ENCODE measurements at regions not wholly inside any gene's neighbourhood (a gene's known extent, or its start where the extent isn't known, plus 50 kb on each side); places are given as distances from the start of the nearest gene placed in this dataset.

GRCh38 chr16:52386694-52387093 lies 160.2 kb downstream of the TOX3 start:
- peaks cover 8% of the 10 kb centered on the region for H3K9me3 Mint-ChIP-seq
- intact Hi-C loops (cut with micrococcal nuclease): no loop called here
- no peaks in the 10 kb centered on the region for H3K36me3 Mint-ChIP-seq (ENCODE audit: low read depth)
- no peak for DNase-seq
- H3K27me3 Mint-ChIP-seq (ENCODE audit: low read depth): no peaks in the 10 kb centered on the region
- no peaks in the 10 kb centered on the region for H3K4me1 Mint-ChIP-seq (ENCODE audit: low read depth)
- no peak overlapping the region for H3K4me3 Mint-ChIP-seq
- CTCF ChIA-PET: no interaction called here
- no peak overlapping the region for H3K27ac Mint-ChIP-seq

- H3K4me1 Mint-ChIP-seq (ENCODE audit: low read depth): no peaks in the 10 kb centered on the region
- no peaks in the 10 kb centered on the region for H3K27me3 Mint-ChIP-seq (ENCODE audit: low read depth)
- DNase-seq: no peak
- H3K9me3 Mint-ChIP-seq: peaks cover 5% of the 10 kb centered on the region
- no peak overlapping the region for H3K4me3 Mint-ChIP-seq
- no peaks in the 10 kb centered on the region for H3K36me3 Mint-ChIP-seq (ENCODE audit: low read depth)
- no peak overlapping the region for H3K27ac Mint-ChIP-seq
- intact Hi-C loops (cut with micrococcal nuclease): no loop called here
- CTCF ChIA-PET: no interaction called here
Observed at GRCh38 chr16:52384378-52384777, 162.6 kb downstream of the TOX3 start.

GRCh38 chr16:52383640-52384292 lies 163.2 kb downstream of the TOX3 start:
- Mint-ChIP-seq H3K27me3 (ENCODE audit: low read depth) (no peaks in the 10 kb centered on the region), H3K9me3 (peaks cover 5% of the 10 kb centered on the region), H3K27ac (no peak overlapping the region), H3K4me1 (ENCODE audit: low read depth) (no peaks in the 10 kb centered on the region), H3K36me3 (ENCODE audit: low read depth) (no peaks in the 10 kb centered on the region), H3K4me3 (no peak overlapping the region)
- DNase-seq: no peak
- CTCF ChIA-PET: no interaction called here
- intact Hi-C loops (cut with micrococcal nuclease): no loop called here

GRCh38 chr16:52383119-52383518 lies 163.8 kb downstream of the TOX3 start:
- no peaks in the 10 kb centered on the region for H3K4me1 Mint-ChIP-seq (ENCODE audit: low read depth)
- H3K4me3 Mint-ChIP-seq: no peak overlapping the region
- peaks cover 5% of the 10 kb centered on the region for H3K9me3 Mint-ChIP-seq
- CTCF ChIA-PET: no interaction called here
- no peak for DNase-seq
- no peaks in the 10 kb centered on the region for H3K36me3 Mint-ChIP-seq (ENCODE audit: low read depth)
- intact Hi-C loops (cut with micrococcal nuclease): no loop called here
- no peak overlapping the region for H3K27ac Mint-ChIP-seq
- H3K27me3 Mint-ChIP-seq (ENCODE audit: low read depth): no peaks in the 10 kb centered on the region

- H3K36me3 Mint-ChIP-seq (ENCODE audit: low read depth): no peaks in the 10 kb centered on the region
- intact Hi-C loops (cut with micrococcal nuclease): no loop called here
- no peaks in the 10 kb centered on the region for H3K4me1 Mint-ChIP-seq (ENCODE audit: low read depth)
- no peaks in the 10 kb centered on the region for H3K27me3 Mint-ChIP-seq (ENCODE audit: low read depth)
- H3K27ac Mint-ChIP-seq: no peak overlapping the region
- CTCF ChIA-PET: no interaction called here
- peaks cover 2% of the 10 kb centered on the region for H3K9me3 Mint-ChIP-seq
- H3K4me3 Mint-ChIP-seq: no peak overlapping the region
- no peak for DNase-seq
Observed at GRCh38 chr16:52379551-52379950, 167.4 kb downstream of the TOX3 start.

- intact Hi-C loops (cut with micrococcal nuclease): no loop called here
- no peak overlapping the region for H3K4me3 Mint-ChIP-seq
- no peak overlapping the region for H3K27ac Mint-ChIP-seq
- H3K4me1 Mint-ChIP-seq (ENCODE audit: low read depth): no peaks in the 10 kb centered on the region
- CTCF ChIA-PET: no interaction called here
- no peaks in the 10 kb centered on the region for H3K36me3 Mint-ChIP-seq (ENCODE audit: low read depth)
- H3K27me3 Mint-ChIP-seq (ENCODE audit: low read depth): no peaks in the 10 kb centered on the region
- H3K9me3 Mint-ChIP-seq: peaks cover 4% of the 10 kb centered on the region
- DNase-seq: no peak
Observed at GRCh38 chr16:52376676-52377280, 170.2 kb downstream of the TOX3 start.

GRCh38 chr16:52372313-52372712 lies 174.6 kb downstream of the TOX3 start:
- no peaks in the 10 kb centered on the region for H3K27me3 Mint-ChIP-seq (ENCODE audit: low read depth)
- no peak for DNase-seq
- H3K36me3 Mint-ChIP-seq (ENCODE audit: low read depth): no peaks in the 10 kb centered on the region
- H3K9me3 Mint-ChIP-seq: peaks cover 4% of the 10 kb centered on the region
- CTCF ChIA-PET: no interaction called here
- no peaks in the 10 kb centered on the region for H3K4me1 Mint-ChIP-seq (ENCODE audit: low read depth)
- intact Hi-C loops (cut with micrococcal nuclease): no loop called here
- H3K4me3 Mint-ChIP-seq: no peak overlapping the region
- H3K27ac Mint-ChIP-seq: no peak overlapping the region

- peaks cover 6% of the 10 kb centered on the region for H3K9me3 Mint-ChIP-seq
- no peak overlapping the region for H3K4me3 Mint-ChIP-seq
- no peaks in the 10 kb centered on the region for H3K27me3 Mint-ChIP-seq (ENCODE audit: low read depth)
- CTCF ChIA-PET: no interaction called here
- H3K27ac Mint-ChIP-seq: no peak overlapping the region
- intact Hi-C loops (cut with micrococcal nuclease): no loop called here
- H3K4me1 Mint-ChIP-seq (ENCODE audit: low read depth): no peaks in the 10 kb centered on the region
- no peaks in the 10 kb centered on the region for H3K36me3 Mint-ChIP-seq (ENCODE audit: low read depth)
- no peak for DNase-seq
Observed at GRCh38 chr16:52368859-52369258, 178.1 kb downstream of the TOX3 start.

- CTCF ChIA-PET: no interaction called here
- Mint-ChIP-seq H3K4me3 (no peak overlapping the region), H3K36me3 (ENCODE audit: low read depth) (no peaks in the 10 kb centered on the region), H3K27me3 (ENCODE audit: low read depth) (no peaks in the 10 kb centered on the region), H3K4me1 (ENCODE audit: low read depth) (no peaks in the 10 kb centered on the region), H3K9me3 (peaks cover 3% of the 10 kb centered on the region), H3K27ac (no peak overlapping the region)
- intact Hi-C loops (cut with micrococcal nuclease): no loop called here
- no peak for DNase-seq
Observed at GRCh38 chr16:52367821-52368220, 179.1 kb downstream of the TOX3 start.

GRCh38 chr16:52366983-52367382 lies 180.0 kb downstream of the TOX3 start:
- CTCF ChIA-PET: no interaction called here
- H3K27ac Mint-ChIP-seq: no peak overlapping the region
- H3K27me3 Mint-ChIP-seq (ENCODE audit: low read depth): no peaks in the 10 kb centered on the region
- DNase-seq: no peak
- no peaks in the 10 kb centered on the region for H3K36me3 Mint-ChIP-seq (ENCODE audit: low read depth)
- H3K4me1 Mint-ChIP-seq (ENCODE audit: low read depth): no peaks in the 10 kb centered on the region
- intact Hi-C loops (cut with micrococcal nuclease): no loop called here
- no peak overlapping the region for H3K4me3 Mint-ChIP-seq
- H3K9me3 Mint-ChIP-seq: peaks cover 1% of the 10 kb centered on the region

- H3K4me1 Mint-ChIP-seq (ENCODE audit: low read depth): no peaks in the 10 kb centered on the region
- peaks cover 2% of the 10 kb centered on the region for H3K9me3 Mint-ChIP-seq
- no peaks in the 10 kb centered on the region for H3K36me3 Mint-ChIP-seq (ENCODE audit: low read depth)
- DNase-seq: no peak
- CTCF ChIA-PET: no interaction called here
- no peak overlapping the region for H3K27ac Mint-ChIP-seq
- H3K27me3 Mint-ChIP-seq (ENCODE audit: low read depth): no peaks in the 10 kb centered on the region
- H3K4me3 Mint-ChIP-seq: no peak overlapping the region
- intact Hi-C loops (cut with micrococcal nuclease): no loop called here
Observed at GRCh38 chr16:52364500-52364899, 182.4 kb downstream of the TOX3 start.

- intact Hi-C loops (cut with micrococcal nuclease): no loop called here
- H3K9me3 Mint-ChIP-seq: peaks cover 2% of the 10 kb centered on the region
Observed at GRCh38 chr16:52363082-52363481, 183.9 kb downstream of the TOX3 start.

GRCh38 chr16:52357711-52358110 lies 189.2 kb downstream of the TOX3 start:
- DNase-seq: no peak
- H3K4me1 Mint-ChIP-seq (ENCODE audit: low read depth): no peaks in the 10 kb centered on the region
- CTCF ChIA-PET: interaction anchor here (0.6 kb wide), 1 partner anchor 66 kb away, joined by 4 read pairs; no protein-coding TSS in a partner anchor
- no peak overlapping the region for H3K4me3 Mint-ChIP-seq
- no peak overlapping the region for H3K27ac Mint-ChIP-seq
- H3K36me3 Mint-ChIP-seq (ENCODE audit: low read depth): no peaks in the 10 kb centered on the region
- intact Hi-C loops (cut with micrococcal nuclease): no loop called here
- H3K9me3 Mint-ChIP-seq: peaks cover 3% of the 10 kb centered on the region
- no peaks in the 10 kb centered on the region for H3K27me3 Mint-ChIP-seq (ENCODE audit: low read depth)

More at GRCh38 chr16:52363082-52363481, 183.9 kb downstream of the TOX3 start:
- CTCF ChIA-PET: no interaction called here
- Mint-ChIP-seq H3K4me1 (ENCODE audit: low read depth) (no peaks in the 10 kb centered on the region), H3K4me3 (no peak overlapping the region), H3K36me3 (ENCODE audit: low read depth) (no peaks in the 10 kb centered on the region), H3K27me3 (ENCODE audit: low read depth) (no peaks in the 10 kb centered on the region), H3K27ac (no peak overlapping the region)
- DNase-seq: no peak
